Stimulated activated naive B cell treated with anti-CD40 and anti-IgM and Interleukin-4, amounts not matched to agents 10 μg/mL and 1 μg/mL and 100 μg/mL, for 72 hours (primary cell): ENCODE measurements at regions not wholly inside any gene's neighbourhood (a gene's known extent, or its start where the extent isn't known, plus 50 kb on each side); places are given as distances from the start of the nearest gene placed in this dataset.
"Not testable (repeated sequence)": the region's sequence is repeated elsewhere in the genome, so short reads cannot be mapped to it uniquely, and the experiment has no call there.

ENCODE experiments used
- ATAC-seq, 2 donors: fragments of 150-1000 bp; cut with Tn5 transposase; replicated peaks; 2 replicates each; pipeline ENCODE4 v1.10.0; 2021; ENCODE audit warnings: moderate library complexity in 1 of 2
- DNase-seq: peaks from one replicate; pipeline ENCODE4 v3.0.0; 2021
- H3K27ac Mint-ChIP-seq: one replicate; pipeline ENCODE4 v1.8.0; 2022; ENCODE audit warnings: mild to moderate bottlenecking, mixed read lengths
- H3K27me3 Mint-ChIP-seq, 2 donors: one replicate each; pipeline ENCODE4 v1.8.0; 2022; ENCODE audit warnings: mixed read lengths in 2 of 2
- H3K36me3 Mint-ChIP-seq, 2 donors: one replicate each; pipeline ENCODE4 v1.8.0; 2022; ENCODE audit warnings: mixed read lengths in 2 of 2, mild to moderate bottlenecking in 1 of 2
- H3K4me1 Mint-ChIP-seq, 2 donors: one replicate each; pipeline ENCODE4 v1.8.0; 2022; ENCODE audit warnings: mixed read lengths in 2 of 2, mild to moderate bottlenecking in 1 of 2
- H3K4me3 Mint-ChIP-seq, 2 donors: one replicate each; pipeline ENCODE4 v1.8.0; 2022; ENCODE audit warnings: mild to moderate bottlenecking in 2 of 2, mixed read lengths in 2 of 2, moderate library complexity in 1 of 2
- H3K9me3 Mint-ChIP-seq, 2 donors: one replicate each; pipeline ENCODE4 v1.8.0; 2022; ENCODE audit warnings: mixed read lengths in 2 of 2, mild to moderate bottlenecking in 1 of 2

GRCh38 chr15:26129852-26130251, 266.7 kb upstream of the ATP10A start:
- Mint-ChIP-seq H3K4me1 (no peaks in the 10 kb centered on the region), H3K4me3 (no peak overlapping the region), H3K9me3 (no peaks in the 10 kb centered on the region), H3K27me3 (peaks cover 4 to 14% of the 10 kb centered on the region in 2 donors), H3K36me3 (no peaks in the 10 kb centered on the region), H3K27ac (no peak overlapping the region)
- no peak for ATAC-seq
- DNase-seq, result no peak

GRCh38 chr15:26128611-26129140, 265.5 kb upstream of the ATP10A start:
- no peak for DNase-seq
- Mint-ChIP-seq H3K9me3 (no peaks in the 10 kb centered on the region), H3K4me1 (no peaks in the 10 kb centered on the region), H3K27ac (no peak overlapping the region), H3K27me3 (peaks cover 4 to 14% of the 10 kb centered on the region in 2 donors), H3K4me3 (no peak overlapping the region), H3K36me3 (no peaks in the 10 kb centered on the region)
- ATAC-seq, result no peak

- peaks cover 0 to 13% of the 10 kb centered on the region in 2 donors for H3K27me3 Mint-ChIP-seq
- H3K27ac Mint-ChIP-seq, result no peak overlapping the region
- H3K36me3 Mint-ChIP-seq, result no peaks in the 10 kb centered on the region
- peaks cover 0 to 2% of the 10 kb centered on the region in 2 donors for H3K9me3 Mint-ChIP-seq
- H3K4me1 Mint-ChIP-seq, result no peaks in the 10 kb centered on the region
- H3K4me3 Mint-ChIP-seq, result no peak overlapping the region
- DNase-seq, result no peak
- ATAC-seq, result no peak
These were observed 263.8 kb upstream of the ATP10A start for GRCh38 chr15:26126819-26127387.

- Mint-ChIP-seq H3K27ac (no peak overlapping the region), H3K4me3 (no peak overlapping the region), H3K9me3 (peaks cover 0 to 2% of the 10 kb centered on the region in 2 donors), H3K36me3 (no peaks in the 10 kb centered on the region), H3K27me3 (peaks cover 0 to 8% of the 10 kb centered on the region in 2 donors), H3K4me1 (no peaks in the 10 kb centered on the region)
- ATAC-seq (no peak), DNase-seq (no peak)
These were observed 262.9 kb upstream of the ATP10A start for GRCh38 chr15:26126070-26126469.

GRCh38 chr15:26125664-26126063, 262.5 kb upstream of the ATP10A start:
- Mint-ChIP-seq H3K27ac (no peak overlapping the region), H3K4me3 (no peak overlapping the region), H3K27me3 (peaks cover 0 to 8% of the 10 kb centered on the region in 2 donors), H3K36me3 (no peaks in the 10 kb centered on the region), H3K9me3 (peaks cover 0 to 2% of the 10 kb centered on the region in 2 donors), H3K4me1 (no peaks in the 10 kb centered on the region)
- ATAC-seq (no peak), DNase-seq (no peak)

- DNase-seq (no peak), ATAC-seq (no peak)
- no peaks in the 10 kb centered on the region for H3K4me1 Mint-ChIP-seq
- H3K36me3 Mint-ChIP-seq, result no peaks in the 10 kb centered on the region
- no peak overlapping the region for H3K27ac Mint-ChIP-seq
- H3K9me3 Mint-ChIP-seq, result peaks cover 0 to 2% of the 10 kb centered on the region in 2 donors
- no peaks in the 10 kb centered on the region for H3K27me3 Mint-ChIP-seq
- no peak overlapping the region for H3K4me3 Mint-ChIP-seq
These were observed 256.2 kb upstream of the ATP10A start for GRCh38 chr15:26119322-26119721.

GRCh38 chr15:26115229-26115943, 252.3 kb upstream of the ATP10A start:
- no peaks in the 10 kb centered on the region for H3K36me3 Mint-ChIP-seq
- H3K27ac Mint-ChIP-seq, result no peak overlapping the region
- peaks cover 0 to 5% of the 10 kb centered on the region in 2 donors for H3K27me3 Mint-ChIP-seq
- DNase-seq (no peak), ATAC-seq (no peak)
- H3K9me3 Mint-ChIP-seq, result peaks cover 0 to 5% of the 10 kb centered on the region in 2 donors
- no peak overlapping the region for H3K4me3 Mint-ChIP-seq
- H3K4me1 Mint-ChIP-seq, result no peaks in the 10 kb centered on the region

- not testable (repeated sequence) for H3K4me1 Mint-ChIP-seq, H3K4me3 Mint-ChIP-seq, H3K27me3 Mint-ChIP-seq, H3K36me3 Mint-ChIP-seq, ATAC-seq, DNase-seq, H3K27ac Mint-ChIP-seq, H3K9me3 Mint-ChIP-seq
These were observed 251.0 kb upstream of the ATP10A start for GRCh38 chr15:26114128-26114527.

- Mint-ChIP-seq H3K27me3 (peaks cover 0 to 5% of the 10 kb centered on the region in 2 donors), H3K4me3 (no peak overlapping the region), H3K36me3 (no peaks in the 10 kb centered on the region), H3K9me3 (peaks cover 0 to 5% of the 10 kb centered on the region in 2 donors), H3K4me1 (no peaks in the 10 kb centered on the region), H3K27ac (no peak overlapping the region)
- ATAC-seq, result no peak
- no peak for DNase-seq
These were observed 250.2 kb upstream of the ATP10A start for GRCh38 chr15:26113296-26113695.

GRCh38 chr15:26109203-26109602, 246.1 kb upstream of the ATP10A start:
- peaks cover 3 to 5% of the 10 kb centered on the region in 2 donors for H3K27me3 Mint-ChIP-seq
- H3K4me1 Mint-ChIP-seq, result no peaks in the 10 kb centered on the region
- no peak overlapping the region for H3K27ac Mint-ChIP-seq
- H3K36me3 Mint-ChIP-seq, result peaks cover 0 to 3% of the 10 kb centered on the region in 2 donors
- no peak overlapping the region for H3K4me3 Mint-ChIP-seq
- H3K9me3 Mint-ChIP-seq, result peaks cover 0 to 5% of the 10 kb centered on the region in 2 donors
- ATAC-seq (no peak), DNase-seq (no peak)

GRCh38 chr15:26106556-26106955, 243.4 kb upstream of the ATP10A start:
- no peaks in the 10 kb centered on the region for H3K9me3 Mint-ChIP-seq
- H3K27me3 Mint-ChIP-seq, result peaks cover 15 to 18% of the 10 kb centered on the region in 2 donors

GRCh38 chr15:26103002-26103404, 239.9 kb upstream of the ATP10A start:
- Mint-ChIP-seq H3K9me3 (no peaks in the 10 kb centered on the region), H3K4me1 (no peaks in the 10 kb centered on the region), H3K27ac (no peak overlapping the region), H3K36me3 (peaks cover 0 to 3% of the 10 kb centered on the region in 2 donors), H3K27me3 (peaks cover 18 to 24% of the 10 kb centered on the region in 2 donors), H3K4me3 (no peak overlapping the region)
- DNase-seq, result no peak
- no peak for ATAC-seq

More at GRCh38 chr15:26106556-26106955, 243.4 kb upstream of the ATP10A start:
- Mint-ChIP-seq H3K36me3 (peaks cover 0 to 3% of the 10 kb centered on the region in 2 donors), H3K27ac (no peak overlapping the region), H3K4me3 (no peak overlapping the region), H3K4me1 (no peaks in the 10 kb centered on the region)
- no peak for DNase-seq
- ATAC-seq, result no peak

- DNase-seq (no peak), ATAC-seq (no peak)
- Mint-ChIP-seq H3K9me3 (no peaks in the 10 kb centered on the region), H3K4me3 (no peak overlapping the region), H3K27ac (no peak overlapping the region), H3K36me3 (peaks cover 0 to 3% of the 10 kb centered on the region in 2 donors), H3K27me3 (peaks cover 18 to 24% of the 10 kb centered on the region in 2 donors), H3K4me1 (no peaks in the 10 kb centered on the region)
These were observed 239.2 kb upstream of the ATP10A start for GRCh38 chr15:26102365-26102764.

GRCh38 chr15:26101443-26101842, 238.3 kb upstream of the ATP10A start:
- H3K4me1 Mint-ChIP-seq, result no peaks in the 10 kb centered on the region
- no peak overlapping the region for H3K4me3 Mint-ChIP-seq
- no peaks in the 10 kb centered on the region for H3K9me3 Mint-ChIP-seq
- no peak for DNase-seq
- H3K27me3 Mint-ChIP-seq, result peaks cover 25 to 30% of the 10 kb centered on the region in 2 donors
- H3K36me3 Mint-ChIP-seq, result peaks cover 0 to 3% of the 10 kb centered on the region in 2 donors
- ATAC-seq, result no peak
- H3K27ac Mint-ChIP-seq, result no peak overlapping the region

GRCh38 chr15:26098801-26099200, 235.7 kb upstream of the ATP10A start:
- Mint-ChIP-seq H3K4me1 (peaks cover 0 to 4% of the 10 kb centered on the region in 2 donors), H3K9me3 (no peaks in the 10 kb centered on the region), H3K27me3 (peaks cover 36 to 48% of the 10 kb centered on the region in 2 donors), H3K4me3 (no peak overlapping the region), H3K27ac (no peak overlapping the region), H3K36me3 (no peaks in the 10 kb centered on the region)
- no peak for ATAC-seq
- DNase-seq, result no peak
